ENCODE measurements at regions not wholly inside any gene's neighbourhood (a gene's known extent, or its start where the extent isn't known, plus 50 kb on each side); places are given as distances from the start of the nearest gene placed in this dataset.
A peak's percentile ranks its signal among the peaks of the same experiment; 100 is the strongest.

GRCh38 chr4:156686120-156686519 is 285.5 kb downstream of the PDGFC start:
- peak; percentile 95 for DNase-seq (ENCODE audit: low read depth)
- no peak overlapping the region for H3K4me3 ChIP-seq (ENCODE audit: low read depth, low read length)
- TF ChIP-seq CTCF (IDR thresholded peaks at IDR 0.05; ENCODE audit: insufficient read depth, low read length) = no peak

GRCh38 chr4:156685308-156685707 is 286.3 kb downstream of the PDGFC start:
- DNase-seq (ENCODE audit: low read depth) = no peak
- no peak overlapping the region for H3K4me3 ChIP-seq (ENCODE audit: low read depth, low read length)
- TF ChIP-seq CTCF (IDR thresholded peaks at IDR 0.05; ENCODE audit: insufficient read depth, low read length) = no peak

DNA sequence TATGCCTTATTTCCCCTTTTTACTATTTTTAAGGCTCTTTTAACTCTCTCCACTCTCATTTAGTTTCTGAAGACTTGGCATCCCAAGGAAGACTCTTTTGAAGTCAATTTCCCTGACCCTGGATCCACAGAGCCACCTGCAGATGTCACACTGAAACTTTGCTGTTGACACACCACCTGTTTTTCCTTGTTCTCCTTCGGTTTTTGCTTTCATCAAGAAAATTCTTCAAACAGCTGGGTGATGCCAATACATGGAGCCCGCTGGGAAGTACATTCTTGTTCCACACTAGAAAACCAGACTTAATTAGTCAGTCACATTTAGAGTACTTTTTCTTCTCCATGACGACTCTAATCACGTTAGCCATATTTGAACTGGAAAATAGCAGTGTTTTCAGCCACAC is 293.9 kb downstream of the PDGFC start:
- TF ChIP-seq CTCF (IDR thresholded peaks at IDR 0.05; ENCODE audit: insufficient read depth, low read length) = no peak
- H3K4me3 ChIP-seq (ENCODE audit: low read depth, low read length) = no peak overlapping the region
- no peak for DNase-seq (ENCODE audit: low read depth)

DNA sequence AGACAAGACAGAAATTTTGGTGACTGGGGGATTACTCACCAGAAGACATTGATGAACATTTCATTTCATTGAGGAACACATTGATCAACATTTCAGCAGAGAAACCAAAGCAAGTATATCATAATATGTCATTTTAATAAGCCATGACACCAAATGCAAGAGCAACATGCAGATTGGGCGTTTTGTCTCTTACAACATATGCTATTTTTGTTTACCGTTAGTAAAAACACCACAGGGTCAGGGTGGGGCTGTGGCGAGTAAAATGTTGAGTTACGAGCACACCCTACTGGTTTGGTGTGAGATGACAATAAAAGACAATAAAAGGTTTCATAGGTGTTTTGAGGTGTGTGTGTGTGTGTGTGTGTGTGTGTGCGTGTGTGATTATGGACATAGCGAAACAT is 294.5 kb downstream of the PDGFC start:
- peak; percentile 40 for DNase-seq (ENCODE audit: low read depth)
- no peak overlapping the region for H3K4me3 ChIP-seq (ENCODE audit: low read depth, low read length)
- TF ChIP-seq CTCF (IDR thresholded peaks at IDR 0.05; ENCODE audit: insufficient read depth, low read length) = peak; percentile 42

- no peak for TF ChIP-seq CTCF (IDR thresholded peaks at IDR 0.05; ENCODE audit: insufficient read depth, low read length)
- no peak overlapping the region for H3K4me3 ChIP-seq (ENCODE audit: low read depth, low read length)
- no peak for DNase-seq (ENCODE audit: low read depth)
These were observed 295.3 kb downstream of the PDGFC start for GRCh38 chr4:156676116-156676851.

- no peak overlapping the region for H3K4me3 ChIP-seq (ENCODE audit: low read depth, low read length)
- TF ChIP-seq CTCF (IDR thresholded peaks at IDR 0.05; ENCODE audit: insufficient read depth, low read length) = no peak
- DNase-seq (ENCODE audit: low read depth) = peak; percentile 41
These were observed 298.1 kb downstream of the PDGFC start for GRCh38 chr4:156673483-156673882.
